Thyroid gland (tissue), 4 donors: ENCODE measurements at regions not wholly inside any gene's neighbourhood (a gene's known extent, or its start where the extent isn't known, plus 50 kb on each side); places are given as distances from the start of the nearest gene placed in this dataset.
A peak's percentile ranks its signal among the peaks of the same experiment; 100 is the strongest.

Experiments used
- DNase-seq, 2 donors: peaks; one replicate each; pipeline ENCODE4 v3.0.0-alpha.2; 2019
- H3K27ac ChIP-seq, 3 donors: fragments of 200-600 bp; sonication (generic); 1 replicate in 2 of 3; 2 replicates in 1 of 3; pipeline ENCODE4 v1.5.1; 2016 to 2019; ENCODE audit warnings: mild to moderate bottlenecking in 1 of 3, moderate library complexity in 1 of 3
- H3K27me3 ChIP-seq: fragments of 200-600 bp; sonication (generic); one replicate; pipeline ENCODE4 v1.5.1; 2019
- H3K36me3 ChIP-seq, 2 donors: fragments of 200-600 bp; sonication (generic); one replicate each; pipeline ENCODE4 v1.5.1; 2016 to 2019
- H3K4me1 ChIP-seq, 2 donors: fragments of 200-600 bp; sonication (generic); one replicate each; pipeline ENCODE4 v1.5.1; 2017 to 2019
- H3K4me3 ChIP-seq, 3 donors: fragments of 200-600 bp; sonication (generic); replicated peaks in 1 of 3; 1 replicate in 2 of 3; 2 replicates in 1 of 3; pipeline ENCODE4 v1.5.1; 2016; ENCODE audit warnings: mild to moderate bottlenecking in 1 of 3
- H3K9me3 ChIP-seq: fragments of 200-600 bp; sonication (generic); one replicate; pipeline ENCODE4 v1.5.1; 2017
- POLR2A ChIP-seq, 2 donors: fragments of 450-650 bp; IDR thresholded peaks; one replicate each; pipeline ENCODE4 v1.6.1; 2017; ENCODE audit warnings: antibody characterized with exemption in 2 of 2, mild to moderate bottlenecking in 2 of 2, moderate library complexity in 1 of 2
- WGBS, 2 donors: methylation state at CpG; one replicate each; pipeline ENCODE4 v1.1.5; 2017; 5-methylcytosine and 5-hydroxymethylcytosine counted together
- intact Hi-C: fragments of 100-400 bp; cut with DNase I; formaldehyde crosslinking; loops from one replicate; pipeline ENCODE4 v1.15.1; 2023
- TF ChIP-seq, protein P1 (sequence below), 6 experiments: fragments of 200-600 bp in 3 of 6; fragments of 450-650 bp in 3 of 6; sonication (generic) in 3 of 6; IDR thresholded peaks; one replicate each; pipeline ENCODE4 v1.5.1; 2016 to 2019; ENCODE audit warnings: antibody characterized with exemption in 6 of 6, mild to moderate bottlenecking in 2 of 6, inconsistent platforms in 1 of 6, moderate library complexity in 1 of 6

DNA sequence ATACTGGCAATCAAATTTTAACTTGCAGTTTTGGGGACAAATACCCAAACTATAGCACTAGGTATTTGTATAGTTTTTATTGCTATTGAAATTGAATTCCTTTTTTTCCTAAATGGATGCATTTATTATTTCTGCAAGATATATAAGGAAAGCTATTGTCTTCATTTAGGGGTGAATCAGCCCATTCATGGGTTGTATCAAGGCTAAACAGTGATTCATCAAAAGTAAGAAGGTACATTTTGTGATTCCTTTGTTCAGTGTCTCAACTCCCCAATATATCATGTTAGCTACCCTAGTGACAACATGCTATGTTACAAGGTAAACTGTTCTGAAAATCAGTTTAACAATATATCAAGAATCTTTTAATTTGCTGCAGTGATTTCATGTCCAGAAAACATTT, 185.7 kb downstream of the PLK2 start:
- no peak overlapping the region for H3K4me3 ChIP-seq
- intact Hi-C loops, result no loop called here
- H3K4me1 ChIP-seq, result no peaks in the 10 kb centered on the region
- no peak overlapping the region for H3K27ac ChIP-seq
- DNase-seq, result no peak
- H3K27me3 ChIP-seq, result no peaks in the 10 kb centered on the region
- no peaks in the 10 kb centered on the region for H3K9me3 ChIP-seq
- TF ChIP-seq POLR2A (IDR thresholded peaks at IDR 0.05), result no peak
- TF ChIP-seq, protein P1, sequence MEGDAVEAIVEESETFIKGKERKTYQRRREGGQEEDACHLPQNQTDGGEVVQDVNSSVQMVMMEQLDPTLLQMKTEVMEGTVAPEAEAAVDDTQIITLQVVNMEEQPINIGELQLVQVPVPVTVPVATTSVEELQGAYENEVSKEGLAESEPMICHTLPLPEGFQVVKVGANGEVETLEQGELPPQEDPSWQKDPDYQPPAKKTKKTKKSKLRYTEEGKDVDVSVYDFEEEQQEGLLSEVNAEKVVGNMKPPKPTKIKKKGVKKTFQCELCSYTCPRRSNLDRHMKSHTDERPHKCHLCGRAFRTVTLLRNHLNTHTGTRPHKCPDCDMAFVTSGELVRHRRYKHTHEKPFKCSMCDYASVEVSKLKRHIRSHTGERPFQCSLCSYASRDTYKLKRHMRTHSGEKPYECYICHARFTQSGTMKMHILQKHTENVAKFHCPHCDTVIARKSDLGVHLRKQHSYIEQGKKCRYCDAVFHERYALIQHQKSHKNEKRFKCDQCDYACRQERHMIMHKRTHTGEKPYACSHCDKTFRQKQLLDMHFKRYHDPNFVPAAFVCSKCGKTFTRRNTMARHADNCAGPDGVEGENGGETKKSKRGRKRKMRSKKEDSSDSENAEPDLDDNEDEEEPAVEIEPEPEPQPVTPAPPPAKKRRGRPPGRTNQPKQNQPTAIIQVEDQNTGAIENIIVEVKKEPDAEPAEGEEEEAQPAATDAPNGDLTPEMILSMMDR (IDR thresholded peaks at IDR 0.05), result no peak
- no peaks in the 10 kb centered on the region for H3K36me3 ChIP-seq

DNA sequence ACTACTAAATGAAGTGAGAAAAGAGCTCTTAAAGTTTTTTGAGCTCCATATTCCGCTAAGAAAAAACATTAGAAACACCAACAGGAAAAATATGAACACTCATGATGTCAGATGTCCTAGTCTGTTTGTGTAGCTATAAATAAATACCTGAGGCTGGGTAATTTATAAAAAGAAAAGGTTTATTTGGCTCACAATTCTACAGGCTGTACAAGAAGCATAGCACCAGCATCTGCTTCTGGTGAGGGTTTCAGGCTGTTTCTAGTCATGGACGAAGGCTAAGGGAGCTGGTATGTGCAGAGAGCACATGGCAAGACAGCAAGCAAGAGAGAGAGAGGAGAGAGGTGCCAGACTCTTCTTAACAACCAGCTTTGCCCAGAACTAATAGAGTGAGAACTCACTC, 186.2 kb downstream of the PLK2 start:
- H3K4me3 ChIP-seq, result no peak overlapping the region
- no peaks in the 10 kb centered on the region for H3K9me3 ChIP-seq
- intact Hi-C loops, result no loop called here
- 69 to 70% methylated on average over 2 of the region's 2 CpGs for whole genome bisulfite sequencing, 2 donors
- H3K4me1 ChIP-seq, result no peaks in the 10 kb centered on the region
- peak overlapping the region in 1 of 3 donors; percentile 26 for H3K27ac ChIP-seq
- no peaks in the 10 kb centered on the region for H3K36me3 ChIP-seq
- DNase-seq, result no peak
- TF ChIP-seq POLR2A (IDR thresholded peaks at IDR 0.05), result no peak
- TF ChIP-seq, protein P1 (IDR thresholded peaks at IDR 0.05), result no peak
- H3K27me3 ChIP-seq, result no peaks in the 10 kb centered on the region

DNA sequence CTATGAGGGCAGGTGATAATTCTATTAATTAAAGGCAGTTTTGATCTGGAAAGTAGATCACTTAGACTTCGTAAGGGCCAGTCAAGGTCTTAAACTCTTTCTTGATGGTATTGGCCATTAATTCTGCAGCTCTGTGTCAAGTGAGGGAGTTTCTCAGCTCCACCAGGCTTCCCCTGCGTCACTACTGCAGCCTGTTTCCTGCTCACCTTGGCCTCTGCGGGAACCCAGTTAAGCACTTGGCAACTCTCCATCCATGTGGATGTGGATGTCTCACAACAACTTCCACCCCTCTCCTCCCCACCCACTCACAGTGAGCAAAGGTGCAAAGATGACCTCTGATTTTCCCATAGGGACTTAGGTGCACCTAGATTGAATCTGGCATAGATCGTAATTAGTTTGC, 191.6 kb downstream of the PLK2 start:
- H3K4me3 ChIP-seq, result no peak overlapping the region
- no peaks in the 10 kb centered on the region for H3K27me3 ChIP-seq
- peak; percentile 8 to 24 for DNase-seq
- TF ChIP-seq POLR2A (IDR thresholded peaks at IDR 0.05), result no peak
- TF ChIP-seq, protein P1 (IDR thresholded peaks at IDR 0.05), result no peak
- H3K27ac ChIP-seq, result no peak overlapping the region
- intact Hi-C loops, result no loop called here
- WGBS, 2 donors, result 68% methylated on average over 4 of the region's 4 CpGs
- no peaks in the 10 kb centered on the region for H3K36me3 ChIP-seq
- H3K4me1 ChIP-seq, result no peaks in the 10 kb centered on the region
- no peaks in the 10 kb centered on the region for H3K9me3 ChIP-seq

DNA sequence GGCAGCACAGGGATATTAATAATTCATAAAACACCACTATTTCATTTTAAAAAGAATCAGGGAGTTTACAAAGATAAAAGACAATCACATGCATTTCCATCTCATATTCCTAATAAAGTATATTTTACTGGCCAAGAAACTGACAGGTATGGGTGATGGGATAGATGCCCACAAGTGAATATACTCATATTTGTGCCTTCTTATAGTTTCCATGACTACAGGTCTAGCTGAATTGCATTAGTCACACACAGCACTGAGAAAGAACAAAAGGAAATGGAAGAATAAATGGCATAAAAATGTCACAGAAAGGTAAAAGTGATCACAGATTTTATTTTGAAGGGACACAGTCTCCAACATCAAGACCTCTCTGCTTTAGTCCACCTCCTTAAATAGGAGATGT, 193.5 kb downstream of the PLK2 start:
- DNase-seq, result no peak
- H3K4me3 ChIP-seq, result no peak overlapping the region
- H3K27me3 ChIP-seq, result no peaks in the 10 kb centered on the region
- no peaks in the 10 kb centered on the region for H3K9me3 ChIP-seq
- TF ChIP-seq, protein P1 (IDR thresholded peaks at IDR 0.05), result no peak
- no peak for TF ChIP-seq POLR2A (IDR thresholded peaks at IDR 0.05)
- H3K36me3 ChIP-seq, result no peaks in the 10 kb centered on the region
- intact Hi-C loops, result no loop called here
- H3K27ac ChIP-seq, result no peak overlapping the region
- H3K4me1 ChIP-seq, result no peaks in the 10 kb centered on the region

DNA sequence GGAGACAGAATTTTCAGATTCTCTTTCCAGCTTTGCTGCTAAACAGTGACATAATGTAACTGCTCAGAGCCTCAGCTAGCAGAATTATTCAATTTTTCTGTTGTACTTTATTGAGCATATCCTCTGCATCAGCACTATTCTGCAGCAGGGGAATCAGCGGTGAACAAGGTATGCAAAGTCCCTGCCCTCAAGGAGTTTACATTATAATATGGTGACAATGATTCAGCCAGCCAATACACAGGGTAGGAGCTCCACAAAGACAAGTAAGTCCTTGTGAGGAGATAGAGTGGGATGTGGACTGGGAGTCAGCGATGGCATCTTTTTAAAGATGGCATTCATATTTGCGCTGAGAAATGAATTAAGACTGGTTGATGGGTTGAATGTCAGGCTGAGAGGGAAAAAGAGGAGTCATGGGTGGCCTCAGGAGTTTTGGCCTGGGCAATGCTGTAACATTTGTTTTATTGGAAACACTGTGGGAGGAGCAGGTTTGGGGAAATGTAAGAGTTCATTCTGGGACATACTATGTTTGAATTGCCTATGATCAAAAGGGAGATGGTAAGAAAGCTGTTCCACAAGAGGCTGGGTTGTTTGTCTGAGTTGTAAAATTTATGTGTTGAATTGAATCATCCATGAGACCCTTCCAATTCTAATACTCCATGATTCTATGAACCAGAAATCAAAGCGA, 194.5 kb downstream of the PLK2 start:
- Histone ChIP-seq H3K36me3 (no peaks in the 10 kb centered on the region), H3K9me3 (no peaks in the 10 kb centered on the region), H3K4me1 (peaks cover under 1% of the 10 kb centered on the region in 2 donors), H3K4me3 (no peak overlapping the region), H3K27me3 (no peaks in the 10 kb centered on the region), H3K27ac (no peak overlapping the region)
- DNase-seq, result no peak
- intact Hi-C loops, result no loop called here
- TF ChIP-seq, protein P1 (IDR thresholded peaks at IDR 0.05), result no peak
- no peak for TF ChIP-seq POLR2A (IDR thresholded peaks at IDR 0.05)
- 91 to 94% methylated on average over 4 of the region's 4 CpGs for WGBS, 2 donors
